ENCODE measurements at regions not wholly inside any gene's neighbourhood (a gene's known extent, or its start where the extent isn't known, plus 50 kb on each side); places are given as distances from the start of the nearest gene placed in this dataset.

- DNase-seq (ENCODE audit: extremely low spot score) = no peak
- ChIA-PET POLR2A (no interaction called here), CTCF (no interaction called here)
- no peak for TF ChIP-seq HDGF (IDR thresholded peaks at IDR 0.05; ENCODE audit: borderline replicate concordance)
- no peak for TF ChIP-seq PKNOX1 (IDR thresholded peaks at IDR 0.05)
- no peak for TF ChIP-seq ARNT (IDR thresholded peaks at IDR 0.05)
- no peak for TF ChIP-seq LEF1 (IDR thresholded peaks at IDR 0.05; ENCODE audit: borderline replicate concordance)
- no peak for TF ChIP-seq CTBP1 (IDR thresholded peaks at IDR 0.05; ENCODE audit: borderline replicate concordance)
- TF ChIP-seq BHLHE40 (IDR thresholded peaks at IDR 0.05; ENCODE audit: borderline replicate concordance) = no peak
- TF ChIP-seq L3MBTL2 (conservative IDR thresholded peaks at IDR 0.05) = no peak
- no peak for TF ChIP-seq FOXK2 (IDR thresholded peaks at IDR 0.05)
- no peak for TF ChIP-seq SP1 (IDR thresholded peaks at IDR 0.05)
- TF ChIP-seq FOXA1 (IDR thresholded peaks at IDR 0.05) = no peak
Measured at GRCh38 chr2:155382776-155383175, 684.3 kb downstream of the KCNJ3 start.

- ChIA-PET POLR2A (no interaction called here), CTCF (no interaction called here)
- no peak for DNase-seq (ENCODE audit: extremely low spot score)
- TF ChIP-seq BHLHE40 (IDR thresholded peaks at IDR 0.05; ENCODE audit: borderline replicate concordance) (no peak), NFRKB (IDR thresholded peaks at IDR 0.05) (no peak), ZNF384 (IDR thresholded peaks at IDR 0.05) (no peak), L3MBTL2 (conservative IDR thresholded peaks at IDR 0.05) (no peak), FOXM1 (IDR thresholded peaks at IDR 0.05; ENCODE audit: borderline replicate concordance) (no peak), FOXA1 (IDR thresholded peaks at IDR 0.05) (no peak), TARDBP (IDR thresholded peaks at IDR 0.05) (no peak), FOXK2 (IDR thresholded peaks at IDR 0.05) (no peak), PKNOX1 (IDR thresholded peaks at IDR 0.05) (no peak)
Measured at GRCh38 chr2:155381436-155381835, 682.9 kb downstream of the KCNJ3 start.

- ChIA-PET CTCF (no interaction called here), POLR2A (no interaction called here)
- no peak for DNase-seq (ENCODE audit: extremely low spot score)
- TF ChIP-seq FOXK2 (IDR thresholded peaks at IDR 0.05) = no peak
- TF ChIP-seq SUZ12 (IDR thresholded peaks at IDR 0.05) = no peak
- TF ChIP-seq HDGF (IDR thresholded peaks at IDR 0.05; ENCODE audit: borderline replicate concordance) = no peak
- no peak for TF ChIP-seq FOXM1 (IDR thresholded peaks at IDR 0.05; ENCODE audit: borderline replicate concordance)
- TF ChIP-seq L3MBTL2 (conservative IDR thresholded peaks at IDR 0.05) = no peak
- TF ChIP-seq CTBP1 (IDR thresholded peaks at IDR 0.05; ENCODE audit: borderline replicate concordance) = no peak
- TF ChIP-seq LEF1 (IDR thresholded peaks at IDR 0.05; ENCODE audit: borderline replicate concordance) = no peak
- no peak for TF ChIP-seq NFRKB (IDR thresholded peaks at IDR 0.05)
Measured at GRCh38 chr2:155379494-155379893, 681.0 kb downstream of the KCNJ3 start.

- no peak for DNase-seq (ENCODE audit: extremely low spot score)
- CTCF ChIA-PET = interaction anchor here (0.6 to 1.0 kb wide), 6 partner anchors 8 to 1210 kb away, joined by 3 to 4 read pairs (median 3); no protein-coding TSS in a partner anchor
- POLR2A ChIA-PET = no interaction called here
- TF ChIP-seq SUZ12 (IDR thresholded peaks at IDR 0.05) = no peak
- TF ChIP-seq PKNOX1 (IDR thresholded peaks at IDR 0.05) = no peak
- no peak for TF ChIP-seq CTBP1 (IDR thresholded peaks at IDR 0.05; ENCODE audit: borderline replicate concordance)
- no peak for TF ChIP-seq HDGF (IDR thresholded peaks at IDR 0.05; ENCODE audit: borderline replicate concordance)
- no peak for TF ChIP-seq L3MBTL2 (conservative IDR thresholded peaks at IDR 0.05)
- TF ChIP-seq FOXA1 (IDR thresholded peaks at IDR 0.05) = no peak
- no peak for TF ChIP-seq BHLHE40 (IDR thresholded peaks at IDR 0.05; ENCODE audit: borderline replicate concordance)
- no peak for TF ChIP-seq SP1 (IDR thresholded peaks at IDR 0.05)
- TF ChIP-seq ELF4 (IDR thresholded peaks at IDR 0.05) = no peak
- TF ChIP-seq ARNT (IDR thresholded peaks at IDR 0.05) = no peak
- no peak for TF ChIP-seq FOXK2 (IDR thresholded peaks at IDR 0.05)
- no peak for TF ChIP-seq FOXM1 (IDR thresholded peaks at IDR 0.05; ENCODE audit: borderline replicate concordance)
- no peak for TF ChIP-seq ZNF384 (IDR thresholded peaks at IDR 0.05)
- TF ChIP-seq NFRKB (IDR thresholded peaks at IDR 0.05) = no peak
- no peak for TF ChIP-seq TARDBP (IDR thresholded peaks at IDR 0.05)
- TF ChIP-seq LEF1 (IDR thresholded peaks at IDR 0.05; ENCODE audit: borderline replicate concordance) = no peak
Measured at GRCh38 chr2:155377931-155378444, 679.5 kb downstream of the KCNJ3 start.

GRCh38 chr2:155377266-155377680, 678.8 kb downstream of the KCNJ3 start:
- TF ChIP-seq FOXK2 (IDR thresholded peaks at IDR 0.05) = no peak
- ChIA-PET CTCF (interaction anchor here (0.6 to 1.1 kb wide), 9 partner anchors 9 to 1816 kb away, joined by 3 to 4 read pairs (median 3); no protein-coding TSS in a partner anchor), POLR2A (no interaction called here)

GRCh38 chr2:155372969-155373368, 674.5 kb downstream of the KCNJ3 start:
- POLR2A ChIA-PET = no interaction called here
- no peak for DNase-seq (ENCODE audit: extremely low spot score)
- CTCF ChIA-PET = interaction anchor here (0.7 kb wide), 1 partner anchor 1963 kb away, joined by 3 read pairs; no protein-coding TSS in a partner anchor
- TF ChIP-seq TARDBP (IDR thresholded peaks at IDR 0.05) = no peak
- TF ChIP-seq SUZ12 (IDR thresholded peaks at IDR 0.05) = no peak
- no peak for TF ChIP-seq CTBP1 (IDR thresholded peaks at IDR 0.05; ENCODE audit: borderline replicate concordance)
- TF ChIP-seq L3MBTL2 (conservative IDR thresholded peaks at IDR 0.05) = no peak
- no peak for TF ChIP-seq ELF4 (IDR thresholded peaks at IDR 0.05)
- TF ChIP-seq LEF1 (IDR thresholded peaks at IDR 0.05; ENCODE audit: borderline replicate concordance) = no peak
- TF ChIP-seq PKNOX1 (IDR thresholded peaks at IDR 0.05) = no peak
- no peak for TF ChIP-seq SP1 (IDR thresholded peaks at IDR 0.05)
- TF ChIP-seq FOXK2 (IDR thresholded peaks at IDR 0.05) = no peak
- TF ChIP-seq NFRKB (IDR thresholded peaks at IDR 0.05) = no peak
- no peak for TF ChIP-seq ZNF384 (IDR thresholded peaks at IDR 0.05)
- TF ChIP-seq ARNT (IDR thresholded peaks at IDR 0.05) = no peak

More at GRCh38 chr2:155377266-155377680, 678.8 kb downstream of the KCNJ3 start:
- no peak for DNase-seq (ENCODE audit: extremely low spot score)
